Body of pancreas (tissue), 4 donors: ENCODE measurements at regions not wholly inside any gene's neighbourhood (a gene's known extent, or its start where the extent isn't known, plus 50 kb on each side); places are given as distances from the start of the nearest gene placed in this dataset.

Experiments
- CTCF ChIP-seq, 7 experiments: fragments of 450-650 bp in 4 of 7; fragments of 200-600 bp in 3 of 7; sonication (generic) in 3 of 7; IDR thresholded peaks; one replicate each; pipeline ENCODE4 v1.5.1; 2016 to 2019; ENCODE audit warnings: antibody characterized with exemption in 7 of 7
- POLR2A ChIP-seq, 3 donors: fragments of 450-650 bp; IDR thresholded peaks; one replicate each; pipeline ENCODE4 v1.6.1; 2016; ENCODE audit warnings: antibody characterized with exemption in 3 of 3, mild to moderate bottlenecking in 2 of 3

GRCh38 chr12:76264611-76265012 lies 83.6 kb downstream of the BBS10 start:
- TF ChIP-seq CTCF (IDR thresholded peaks at IDR 0.05) (no peak), POLR2A (IDR thresholded peaks at IDR 0.05) (no peak)
